NCI-H2081 treated with DMSO at 0.1 percent for 48 hours (cell line): ENCODE measurements at regions not wholly inside any gene's neighbourhood (a gene's known extent, or its start where the extent isn't known, plus 50 kb on each side); places are given as distances from the start of the nearest gene placed in this dataset.

Experiments used
- DNase-seq: peaks from one replicate; lab custom pipeline; 2025; lab: John Stamatoyannopoulos, UW

- no peak for DNase-seq
These were observed 191.8 kb downstream of the MELK start for GRCh38 chr9:36764364-36765076.

GRCh38 chr9:36765077-36765390 lies 192.3 kb downstream of the MELK start:
- DNase-seq: no peak

GRCh38 chr9:36765468-36766341 lies 193.0 kb downstream of the MELK start:
- peak; percentile 78 for DNase-seq

- no peak for DNase-seq
These were observed 196.0 kb downstream of the MELK start for GRCh38 chr9:36768677-36769076.

GRCh38 chr9:36770025-36770424 lies 197.3 kb downstream of the MELK start:
- no peak for DNase-seq

GRCh38 chr9:36772449-36773403 lies 200.0 kb downstream of the MELK start:
- DNase-seq: no peak

GRCh38 chr9:36778682-36779081 lies 206.0 kb downstream of the MELK start:
- DNase-seq: no peak

GRCh38 chr9:36779582-36779981 lies 206.9 kb downstream of the MELK start:
- DNase-seq: no peak

- no peak for DNase-seq
These were observed 207.5 kb downstream of the MELK start for GRCh38 chr9:36780186-36780585.

- DNase-seq: no peak
These were observed 208.8 kb downstream of the MELK start for GRCh38 chr9:36781533-36781932.
